ENCODE measurements at regions not wholly inside any gene's neighbourhood (a gene's known extent, or its start where the extent isn't known, plus 50 kb on each side); places are given as distances from the start of the nearest gene placed in this dataset.

DNA sequence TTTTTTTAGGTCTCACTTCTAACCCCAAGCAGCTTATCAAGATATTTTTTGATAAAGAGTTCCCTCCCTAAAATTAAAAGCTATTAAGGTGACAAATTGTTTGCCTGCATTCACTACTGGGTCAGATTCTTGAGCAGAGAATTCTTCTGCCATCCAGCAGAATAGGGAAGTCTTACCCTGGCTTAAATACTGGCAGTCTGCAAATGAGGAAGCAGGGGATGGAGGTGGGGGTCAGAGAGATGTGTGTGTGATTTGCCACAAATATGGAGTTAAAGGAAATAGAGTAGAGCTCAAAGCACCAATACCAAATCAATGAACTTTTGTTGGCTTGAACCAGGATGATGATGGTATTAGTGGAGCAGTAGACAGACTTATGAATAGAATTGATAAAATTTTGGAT, 122.2 kb downstream of the ANXA5 start:
- TF ChIP-seq CTCF (IDR thresholded peaks at IDR 0.05) (no peak), POLR2A (IDR thresholded peaks at IDR 0.05) (no peak), POLR2AphosphoS5 (IDR thresholded peaks at IDR 0.05) (no peak)

Data from prostate gland (tissue), 2 donors.